Right atrium auricular region (tissue), 2 donors: ENCODE measurements at regions not wholly inside any gene's neighbourhood (a gene's known extent, or its start where the extent isn't known, plus 50 kb on each side); places are given as distances from the start of the nearest gene placed in this dataset.
A peak's percentile ranks its signal among the peaks of the same experiment; 100 is the strongest.

Source experiments
- DNase-seq: peaks from one replicate; pipeline ENCODE4 v3.0.0-alpha.2; 2019; ENCODE audit warnings: low spot score
- H3K27ac ChIP-seq, 2 donors: fragments of 200-600 bp; sonication (generic); 1 replicate in 1 of 2; 2 replicates in 1 of 2; pipeline ENCODE4 v1.5.1; 2016 to 2019
- H3K27me3 ChIP-seq, 2 donors: fragments of 200-600 bp; sonication (generic); one replicate each; pipeline versions ENCODE4 v1.5.1 to v1.6.0; 2017 to 2019
- H3K36me3 ChIP-seq: fragments of 200-600 bp; sonication (generic); one replicate; pipeline ENCODE4 v1.5.1; 2016
- H3K4me1 ChIP-seq, 2 donors: fragments of 200-600 bp; sonication (generic); one replicate each; pipeline versions ENCODE4 v1.5.1 to v1.6.0; 2017 to 2019
- H3K4me3 ChIP-seq, 2 donors: fragments of 200-600 bp; sonication (generic); 1 replicate in 1 of 2; 2 replicates in 1 of 2; pipeline ENCODE4 v1.5.1; 2017 to 2019; ENCODE audit warnings: mild to moderate bottlenecking in 1 of 2, moderate library complexity in 1 of 2
- H3K9me3 ChIP-seq, 2 donors: fragments of 200-600 bp; sonication (generic); one replicate each; pipeline ENCODE4 v1.5.1; 2019
- CTCF ChIP-seq, 2 donors: fragments of 200-600 bp; sonication (generic); IDR thresholded peaks; one replicate each; pipeline ENCODE4 v1.5.1; 2019; ENCODE audit warnings: antibody characterized with exemption in 2 of 2

- TF ChIP-seq CTCF (IDR thresholded peaks at IDR 0.05) = no peak
- Histone ChIP-seq H3K36me3 (no peaks in the 10 kb centered on the region), H3K4me3 (no peak overlapping the region), H3K27me3 (no peaks in the 10 kb centered on the region), H3K4me1 (no peaks in the 10 kb centered on the region), H3K9me3 (no peaks in the 10 kb centered on the region), H3K27ac (no peak overlapping the region)
- DNase-seq = no peak
These were observed 271.0 kb upstream of the ADAMTSL1 start for GRCh38 chr9:18202924-18203323.

GRCh38 chr9:18207735-18208134, 266.2 kb upstream of the ADAMTSL1 start:
- Histone ChIP-seq H3K4me3 (no peak overlapping the region), H3K4me1 (no peaks in the 10 kb centered on the region), H3K27ac (no peak overlapping the region), H3K27me3 (no peaks in the 10 kb centered on the region), H3K9me3 (no peaks in the 10 kb centered on the region), H3K36me3 (no peaks in the 10 kb centered on the region)
- TF ChIP-seq CTCF (IDR thresholded peaks at IDR 0.05) = no peak
- no peak for DNase-seq

- TF ChIP-seq CTCF (IDR thresholded peaks at IDR 0.05) = peak; percentile 45 to 66
- no peaks in the 10 kb centered on the region for H3K4me1 ChIP-seq
- H3K9me3 ChIP-seq = no peaks in the 10 kb centered on the region
- H3K27ac ChIP-seq = no peak overlapping the region
- H3K36me3 ChIP-seq = no peaks in the 10 kb centered on the region
- no peak overlapping the region for H3K4me3 ChIP-seq
- DNase-seq = no peak
- no peaks in the 10 kb centered on the region for H3K27me3 ChIP-seq
These were observed 265.5 kb upstream of the ADAMTSL1 start for GRCh38 chr9:18208166-18209059.

GRCh38 chr9:18215626-18216025, 258.3 kb upstream of the ADAMTSL1 start:
- H3K27ac ChIP-seq = no peak overlapping the region

GRCh38 chr9:18216376-18216775, 257.6 kb upstream of the ADAMTSL1 start:
- no peak for DNase-seq
- Histone ChIP-seq H3K4me3 (no peak overlapping the region), H3K9me3 (peaks cover 0 to 7% of the 10 kb centered on the region in 2 donors), H3K36me3 (no peaks in the 10 kb centered on the region), H3K4me1 (no peaks in the 10 kb centered on the region), H3K27ac (no peak overlapping the region), H3K27me3 (no peaks in the 10 kb centered on the region)
- TF ChIP-seq CTCF (IDR thresholded peaks at IDR 0.05) = no peak

More at GRCh38 chr9:18215626-18216025, 258.3 kb upstream of the ADAMTSL1 start:
- no peak for TF ChIP-seq CTCF (IDR thresholded peaks at IDR 0.05)
- H3K4me3 ChIP-seq = no peak overlapping the region
- no peak for DNase-seq
- H3K4me1 ChIP-seq = no peaks in the 10 kb centered on the region
- no peaks in the 10 kb centered on the region for H3K27me3 ChIP-seq
- no peaks in the 10 kb centered on the region for H3K36me3 ChIP-seq
- H3K9me3 ChIP-seq = peaks cover 0 to 7% of the 10 kb centered on the region in 2 donors
